CD4-positive, alpha-beta T cell treated with Interferon alpha-2 for 1 hour (primary cell): ENCODE measurements at regions not wholly inside any gene's neighbourhood (a gene's known extent, or its start where the extent isn't known, plus 50 kb on each side); places are given as distances from the start of the nearest gene placed in this dataset.
A peak's percentile ranks its signal among the peaks of the same experiment; 100 is the strongest.

ENCODE experiments used
- DNase-seq, 2 donors: peaks; one replicate each; pipeline ENCODE4 v3.0.0-alpha.2; 2020 to 2022

DNA sequence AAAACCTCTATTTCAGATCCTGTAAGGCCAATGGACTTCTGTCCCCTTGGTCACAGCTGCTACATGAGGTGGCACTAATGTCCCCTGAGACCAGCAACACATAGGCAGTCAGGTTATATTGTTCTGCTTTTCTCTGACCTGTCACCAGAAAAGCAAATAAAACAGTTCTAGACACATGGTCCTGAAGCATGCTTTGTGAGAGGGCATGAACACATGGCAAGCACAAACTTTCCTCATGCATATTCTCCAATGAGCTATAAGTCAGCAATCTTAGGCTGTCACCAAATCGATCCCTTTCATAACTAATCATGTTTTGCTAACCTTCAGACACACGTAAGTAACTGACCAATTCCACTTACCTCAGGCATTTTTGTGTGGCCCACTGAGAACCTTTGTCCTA, 225.4 kb upstream of the ZC3H12C start:
- DNase-seq = no peak

DNA sequence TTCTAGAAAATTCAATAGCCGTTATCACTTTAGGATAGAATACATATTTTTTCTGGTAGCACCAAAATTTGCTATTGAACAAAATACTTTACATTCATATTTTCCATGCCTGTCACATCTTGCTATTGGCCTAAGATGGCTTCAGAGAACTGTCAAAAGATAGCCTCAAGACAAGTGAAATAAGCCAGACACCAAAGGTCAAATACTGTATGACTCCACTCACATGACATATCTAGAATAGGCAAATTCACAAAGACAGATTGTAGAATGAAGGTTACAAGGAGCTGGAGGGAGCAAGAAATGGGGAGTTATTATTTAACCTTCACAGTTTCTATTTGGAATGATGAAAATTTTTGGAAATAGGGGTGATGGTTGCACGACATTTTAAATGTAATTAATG, 223.7 kb upstream of the ZC3H12C start:
- no peak for DNase-seq

DNA sequence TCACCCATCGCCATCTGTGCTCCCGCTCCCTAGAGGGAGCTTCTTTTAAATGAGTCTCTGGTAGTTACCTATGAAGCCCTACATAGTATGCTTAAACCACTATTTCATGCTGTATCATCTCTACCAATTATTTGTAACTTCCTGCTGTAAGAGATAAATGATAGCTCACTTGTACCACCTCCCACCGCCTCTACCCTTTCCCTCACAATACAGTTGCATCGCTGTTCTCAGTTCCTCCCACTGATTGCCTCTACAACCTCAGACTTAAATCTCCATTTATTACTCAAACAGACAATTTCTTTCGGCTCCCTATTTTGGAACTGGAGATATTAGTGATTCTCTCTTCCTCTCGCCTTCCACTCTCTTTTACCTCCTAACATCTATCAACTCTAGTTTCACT, 222.9 kb upstream of the ZC3H12C start:
- DNase-seq = no peak

DNA sequence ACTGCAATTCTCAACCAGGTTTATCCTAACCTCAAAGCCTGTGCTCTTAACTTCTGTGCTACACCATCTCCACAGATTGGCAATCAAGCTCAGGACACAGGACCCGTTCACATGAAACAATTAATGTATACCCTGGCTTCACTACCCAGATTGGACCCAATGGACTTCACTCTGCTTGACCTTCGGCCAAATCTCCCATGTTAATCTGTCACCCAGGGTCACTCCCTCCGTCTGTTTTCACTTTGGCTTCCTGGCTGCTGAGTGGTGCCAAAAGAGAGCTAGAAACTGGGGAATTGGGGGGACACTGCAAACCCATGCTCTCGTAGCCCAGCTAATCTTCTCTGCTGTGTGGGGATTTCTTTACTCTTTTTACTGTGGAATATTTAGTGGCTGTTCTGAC, 216.1 kb upstream of the ZC3H12C start:
- no peak for DNase-seq

DNA sequence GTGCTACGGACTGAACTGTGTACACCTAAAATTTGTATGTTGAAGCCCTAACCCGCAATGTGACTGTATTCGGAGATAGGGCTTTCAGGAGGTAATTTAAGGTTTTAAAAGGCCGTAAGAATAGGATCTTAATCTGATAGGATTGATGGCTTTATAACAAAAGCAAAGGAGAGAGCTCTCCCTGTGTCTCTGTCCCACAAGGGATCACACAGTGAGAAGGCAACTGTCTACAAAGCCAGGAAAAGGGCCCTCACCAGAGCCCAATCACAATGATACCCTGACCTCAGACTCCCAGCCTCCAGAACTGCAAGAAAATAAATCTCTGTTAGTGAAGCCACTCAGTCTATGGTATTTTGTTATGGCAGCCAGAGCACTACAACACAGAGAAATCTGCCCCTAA, 208.7 kb upstream of the ZC3H12C start:
- no peak for DNase-seq

DNA sequence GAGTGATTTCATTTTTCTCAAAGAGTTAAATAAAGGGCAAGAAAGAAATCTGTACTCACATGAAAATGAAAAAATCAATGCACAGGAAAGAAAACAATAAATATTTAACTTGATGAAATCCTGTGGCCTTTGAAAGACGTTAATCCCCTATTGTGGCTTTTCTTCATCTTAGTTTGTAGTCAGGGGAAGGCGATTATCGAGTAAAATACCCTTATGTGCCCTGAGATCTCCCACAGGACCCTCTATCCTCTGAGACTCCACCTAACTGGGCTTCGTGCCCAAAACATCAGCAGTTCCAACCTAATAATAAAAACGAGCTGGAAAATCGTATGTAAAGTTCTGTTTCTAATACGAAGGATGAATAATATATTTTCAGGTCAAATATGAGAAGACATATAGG, 208.2 kb upstream of the ZC3H12C start:
- no peak for DNase-seq

DNA sequence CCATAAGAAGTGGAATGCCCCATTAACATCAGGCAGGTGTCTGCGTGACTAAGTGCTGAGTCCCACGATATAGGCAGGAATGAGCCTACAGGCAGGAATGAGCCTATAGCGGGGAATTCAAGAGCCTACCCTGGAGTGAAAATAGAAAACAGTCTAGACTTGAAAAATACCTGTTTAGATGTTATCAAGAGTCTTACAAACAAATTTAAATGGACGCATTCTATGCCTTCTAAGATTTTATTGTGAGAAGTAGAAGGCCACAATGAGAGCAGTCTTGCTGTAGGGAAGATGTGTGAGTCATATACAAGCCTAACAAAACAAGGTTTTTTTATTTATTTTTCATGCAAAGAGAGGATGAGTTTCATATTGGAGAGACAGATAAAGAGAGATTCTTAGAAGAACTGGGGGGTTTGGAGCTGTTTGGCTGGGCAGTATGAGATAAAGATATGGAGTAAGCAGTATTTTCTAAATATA, 200.8 kb upstream of the ZC3H12C start:
- DNase-seq = no peak

DNA sequence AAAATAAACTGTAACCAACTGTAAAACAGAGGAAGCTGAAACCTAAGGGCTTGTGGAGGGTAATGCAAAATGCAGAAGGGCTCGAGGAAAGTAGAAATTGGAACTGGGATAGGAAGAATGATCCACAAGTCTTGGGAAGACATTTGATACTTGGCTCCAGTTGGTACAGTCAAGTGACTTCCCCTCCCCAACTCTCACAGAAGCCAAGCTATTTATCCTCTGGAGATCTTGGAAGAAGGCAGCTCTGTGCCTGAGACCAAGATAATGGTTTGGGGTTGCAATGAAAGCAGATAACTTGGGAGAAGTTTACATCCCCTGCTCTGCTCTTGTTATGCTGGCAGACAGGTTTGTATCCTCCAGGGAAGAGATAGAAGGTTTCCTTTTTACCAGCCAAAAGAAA, 198.9 kb upstream of the ZC3H12C start:
- no peak for DNase-seq

DNA sequence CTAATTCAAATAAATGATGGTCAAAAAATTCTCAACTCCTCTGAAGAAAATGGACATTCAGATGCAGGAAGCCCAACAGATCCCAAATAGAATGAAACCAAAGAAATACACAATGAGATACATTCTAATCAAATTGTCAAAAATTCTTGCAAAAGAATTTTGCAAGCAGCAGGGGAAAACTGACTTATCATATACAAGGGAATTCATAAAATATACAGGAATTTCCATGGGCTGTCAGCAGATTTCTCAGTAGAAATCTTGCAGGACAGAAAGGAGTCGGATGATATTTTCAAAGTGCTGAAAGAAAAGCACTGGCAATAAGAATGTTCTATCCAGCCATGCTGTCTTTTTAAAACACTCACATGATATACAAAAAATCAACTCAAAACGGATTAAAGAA, 194.6 kb upstream of the ZC3H12C start:
- DNase-seq = no peak

DNA sequence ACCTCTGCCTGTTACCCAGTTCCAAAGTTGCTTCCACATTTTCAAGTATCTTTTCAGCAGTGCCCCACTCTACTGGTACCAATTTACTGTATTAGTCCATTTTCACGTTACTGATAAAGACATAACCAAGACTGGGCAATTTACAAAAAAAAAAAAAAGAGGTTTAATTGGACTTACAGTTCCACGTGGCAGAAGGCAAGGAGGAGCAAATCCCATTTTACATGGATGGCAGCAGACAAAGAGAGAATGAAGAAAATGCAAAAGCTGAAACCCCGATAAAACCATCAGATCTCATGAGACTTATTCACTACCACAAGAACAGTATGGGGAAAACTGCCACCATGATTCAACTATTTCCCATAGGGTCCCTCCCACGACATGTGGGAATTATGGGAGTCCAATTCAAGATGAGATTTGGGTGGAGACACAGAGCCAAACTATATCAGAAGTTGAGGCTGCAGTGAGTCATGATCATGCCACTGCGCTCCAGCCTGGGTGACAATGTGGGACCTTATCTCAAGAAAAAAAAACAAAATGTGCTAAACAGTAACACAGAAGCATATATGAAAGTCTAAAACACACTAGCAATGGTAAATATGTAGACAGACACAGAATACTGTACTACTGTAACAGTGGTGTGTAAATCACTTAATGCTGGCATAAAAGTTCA, 190.3 kb upstream of the ZC3H12C start:
- no peak for DNase-seq

DNA sequence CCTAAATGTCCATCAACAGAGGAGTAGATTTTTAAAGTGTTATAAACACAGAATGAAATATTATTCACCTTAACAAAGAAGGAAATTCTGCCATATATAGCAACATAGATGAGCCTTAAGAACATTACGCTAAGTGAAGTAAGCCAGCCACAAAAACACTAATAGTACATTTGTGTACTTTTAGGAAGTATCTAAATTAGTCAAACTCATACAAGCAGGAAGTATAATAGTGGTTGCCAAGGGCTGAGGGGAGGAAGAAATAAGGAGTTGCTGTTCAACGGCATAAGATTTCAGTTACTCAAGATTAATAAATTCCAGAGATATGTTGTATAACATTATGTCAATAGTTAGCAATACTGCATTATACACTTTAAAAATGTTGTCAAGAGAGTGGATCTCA, 181.7 kb upstream of the ZC3H12C start:
- DNase-seq = no peak

DNA sequence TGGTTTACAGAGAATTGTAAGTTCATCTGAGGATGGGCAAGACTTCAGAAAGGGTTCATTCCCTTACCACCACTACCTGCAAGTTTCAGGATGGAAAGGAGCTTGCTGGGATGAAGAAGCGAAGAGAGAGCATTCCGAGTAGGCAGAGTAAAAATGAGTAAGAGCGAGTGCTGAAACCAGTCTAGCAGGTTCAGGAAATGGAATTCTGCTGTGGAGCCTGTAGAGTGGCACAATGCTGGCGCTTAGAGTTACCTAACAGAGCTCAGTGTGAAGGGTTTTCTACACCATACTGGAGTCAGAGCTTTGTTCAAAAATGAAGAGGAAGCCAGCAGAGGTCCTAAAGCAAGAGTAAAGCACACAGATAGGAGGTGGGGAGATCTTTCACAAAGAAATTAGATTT, 179.2 kb upstream of the ZC3H12C start:
- no peak for DNase-seq

DNA sequence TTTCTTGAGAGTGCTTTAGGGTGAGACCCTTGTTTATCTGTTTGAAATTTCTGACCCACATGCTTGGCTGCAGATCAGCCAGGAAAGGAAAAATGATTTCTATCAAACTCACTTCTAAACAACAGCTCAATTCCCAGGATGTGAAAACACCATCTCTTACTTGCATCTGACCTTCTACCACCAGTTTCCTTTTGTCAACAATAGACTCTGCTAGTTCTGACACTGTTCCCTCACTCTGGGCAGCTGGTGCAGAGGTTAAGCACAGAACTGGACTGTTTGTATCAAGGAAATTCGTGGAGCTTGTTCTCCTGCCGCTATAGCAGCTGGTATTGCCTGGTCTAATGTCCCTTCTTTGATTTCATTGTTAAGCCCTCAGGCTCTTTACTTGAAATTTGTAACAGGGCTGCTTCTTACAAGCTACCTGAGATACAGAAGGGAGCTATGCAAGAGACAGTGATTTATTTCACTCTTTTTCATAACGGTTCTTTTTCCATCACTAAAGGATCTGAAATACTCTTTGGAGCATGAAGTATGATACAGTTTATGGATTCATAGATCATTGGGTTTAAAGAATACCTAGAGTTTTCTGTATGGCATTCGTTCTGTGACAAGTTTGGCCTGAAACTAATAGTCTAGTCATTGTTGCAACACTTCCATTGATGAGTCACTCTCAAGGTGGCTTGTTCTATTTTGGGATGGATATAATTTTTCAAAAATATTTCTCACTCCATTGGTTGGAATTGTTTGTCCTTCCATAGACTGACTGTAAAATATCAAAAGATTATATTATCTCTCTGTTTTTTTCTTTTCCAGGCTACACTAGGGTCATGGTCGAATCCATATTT, 178.2 kb upstream of the ZC3H12C start:
- DNase-seq = no peak

DNA sequence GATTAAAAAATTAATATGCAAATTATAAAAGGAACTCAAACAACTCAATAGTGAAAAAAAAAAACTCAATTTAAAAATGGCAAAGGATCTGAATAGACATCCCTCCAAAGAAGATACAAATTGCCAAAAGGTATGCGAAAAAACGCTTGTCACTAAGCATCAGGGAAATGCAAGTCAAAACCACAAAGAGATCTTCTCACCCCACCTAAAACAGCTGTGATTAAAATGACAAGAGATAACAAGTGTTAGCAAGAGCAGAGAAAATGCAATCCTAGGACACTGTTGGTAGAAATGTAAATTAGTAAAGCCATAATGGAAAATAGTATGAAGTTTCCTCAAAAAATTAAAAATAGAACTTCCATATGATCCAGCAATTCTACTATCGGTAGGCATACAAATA, 166.3 kb upstream of the ZC3H12C start:
- no peak for DNase-seq

DNA sequence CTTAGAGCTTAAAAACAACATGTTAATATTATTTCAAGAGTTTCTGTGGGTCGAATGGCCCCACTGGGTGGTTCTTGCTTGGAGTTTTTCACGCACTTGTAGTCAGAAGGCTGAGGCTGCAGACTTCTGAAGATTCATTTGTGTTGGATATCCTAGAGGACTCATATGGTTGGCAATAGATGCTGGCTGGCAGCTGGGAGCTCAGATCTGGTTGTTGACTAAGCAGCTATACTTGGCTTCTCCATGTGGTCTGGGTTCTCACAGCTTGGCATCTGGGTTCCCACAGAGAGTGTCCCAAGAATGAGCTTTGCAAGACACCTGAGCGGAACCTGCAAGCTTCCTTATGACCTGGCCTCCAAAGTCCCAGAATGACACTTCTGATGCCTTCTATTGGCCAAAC, 163.9 kb upstream of the ZC3H12C start:
- DNase-seq = no peak

DNA sequence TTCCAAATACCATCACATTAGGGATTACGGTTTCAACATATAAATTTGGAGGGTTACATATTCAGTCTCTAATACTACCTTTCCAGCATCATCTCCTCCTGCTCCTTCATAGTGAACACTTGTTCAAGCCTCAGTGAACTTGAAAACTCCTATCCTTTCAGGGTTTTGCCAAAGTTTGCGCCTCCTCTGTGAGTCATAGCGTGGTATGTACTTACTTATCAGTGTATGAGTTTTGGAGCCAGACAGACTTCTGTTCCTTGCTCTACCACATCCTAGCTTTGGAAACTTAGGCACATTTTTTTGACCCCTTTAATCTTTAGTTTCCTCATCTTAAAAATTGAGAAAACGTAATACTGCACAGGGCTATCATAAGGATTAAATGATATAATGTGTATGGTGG, 160.1 kb upstream of the ZC3H12C start:
- DNase-seq = no peak

DNA sequence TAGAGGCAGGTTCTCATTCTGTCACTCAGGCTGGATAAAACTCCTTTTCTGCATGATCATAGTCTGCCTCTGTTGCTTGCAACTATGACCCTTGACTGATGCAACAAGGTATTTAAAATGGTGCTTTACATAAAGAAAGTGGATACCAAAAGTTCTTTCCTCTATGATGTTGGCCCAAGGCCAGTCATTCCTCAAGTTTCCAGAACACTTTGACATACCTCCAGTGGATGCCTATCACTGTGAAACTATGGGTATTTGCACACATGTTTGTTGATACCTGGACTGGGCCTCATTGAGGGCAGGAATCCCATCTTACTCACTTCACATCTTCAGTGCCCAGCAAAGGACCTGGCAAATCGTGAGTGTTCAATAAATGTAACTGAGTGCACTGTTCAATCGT, 159.0 kb upstream of the ZC3H12C start:
- no peak for DNase-seq

DNA sequence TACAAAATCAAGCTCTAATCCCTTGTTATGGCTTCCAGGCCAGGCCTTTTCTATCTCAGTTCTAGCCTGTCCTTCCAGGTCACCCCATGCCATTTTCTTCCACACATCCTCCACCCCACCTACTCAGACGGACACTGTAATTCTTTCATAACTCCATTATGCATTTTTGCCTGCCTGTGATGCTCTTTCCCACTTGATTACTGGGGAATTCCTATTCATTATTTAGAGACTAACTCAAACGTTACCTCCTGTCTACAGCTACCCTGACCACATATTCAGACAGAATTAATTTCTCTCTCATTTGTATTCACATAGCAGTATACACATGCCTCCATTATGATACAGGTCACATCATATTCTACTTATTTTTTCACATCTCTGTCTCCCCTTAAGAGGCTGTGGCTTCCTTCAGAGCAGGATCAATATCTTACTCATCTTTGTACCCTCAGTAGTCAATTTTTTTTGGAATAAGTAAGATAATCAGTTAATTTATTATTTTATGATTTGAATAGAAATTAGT, 156.5 kb upstream of the ZC3H12C start:
- no peak for DNase-seq

DNA sequence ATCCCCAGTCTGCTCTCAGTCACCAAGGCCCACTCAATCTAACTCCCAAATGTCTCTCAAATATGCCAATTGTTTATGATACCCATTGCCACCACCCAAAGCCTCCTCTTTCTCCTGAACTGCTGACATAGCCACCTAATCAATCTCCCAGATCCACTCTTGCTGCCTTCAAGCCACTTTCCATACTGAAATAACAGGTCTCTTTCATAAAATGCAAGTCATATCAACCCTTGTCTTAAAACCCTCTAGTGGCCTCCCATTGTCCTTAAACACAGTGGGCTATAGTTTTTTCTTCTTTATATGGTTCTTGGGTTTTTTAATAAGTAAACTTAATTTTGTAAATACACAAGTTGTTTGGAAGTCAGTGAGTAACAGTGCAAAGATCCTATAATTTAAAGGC, 155.2 kb upstream of the ZC3H12C start:
- no peak for DNase-seq

DNA sequence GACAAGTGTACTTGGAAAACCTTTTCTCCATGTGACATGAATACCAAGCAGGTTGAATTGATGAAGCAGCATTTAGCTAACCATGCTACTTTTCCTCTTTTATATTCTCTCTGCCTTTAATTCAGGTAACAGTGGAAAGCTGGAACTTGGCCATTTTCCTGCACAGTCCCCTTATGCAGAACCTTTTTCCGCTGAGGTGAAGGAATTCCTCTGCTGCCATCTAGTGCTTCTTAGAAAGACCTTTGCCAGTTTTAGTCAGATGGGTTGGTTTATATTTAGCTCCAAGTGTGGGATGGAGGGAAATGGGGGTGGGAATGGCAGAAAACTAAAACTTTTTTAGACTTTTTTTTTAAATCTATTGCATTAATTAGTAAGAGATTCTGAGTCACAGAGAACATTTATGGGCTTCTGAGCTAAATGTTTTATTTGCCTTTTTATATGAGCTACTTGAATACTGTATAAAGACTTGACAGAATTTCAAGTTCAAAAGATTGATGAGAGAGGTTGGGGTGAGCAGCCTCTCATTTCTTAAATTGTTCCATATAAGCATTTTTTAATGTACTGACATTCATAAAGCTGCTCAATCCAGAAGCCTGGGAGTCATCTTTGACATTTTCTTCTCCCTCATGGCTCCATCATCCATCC, 153.9 kb upstream of the ZC3H12C start:
- DNase-seq = peak in 1 of 2 donors; percentile 3

DNA sequence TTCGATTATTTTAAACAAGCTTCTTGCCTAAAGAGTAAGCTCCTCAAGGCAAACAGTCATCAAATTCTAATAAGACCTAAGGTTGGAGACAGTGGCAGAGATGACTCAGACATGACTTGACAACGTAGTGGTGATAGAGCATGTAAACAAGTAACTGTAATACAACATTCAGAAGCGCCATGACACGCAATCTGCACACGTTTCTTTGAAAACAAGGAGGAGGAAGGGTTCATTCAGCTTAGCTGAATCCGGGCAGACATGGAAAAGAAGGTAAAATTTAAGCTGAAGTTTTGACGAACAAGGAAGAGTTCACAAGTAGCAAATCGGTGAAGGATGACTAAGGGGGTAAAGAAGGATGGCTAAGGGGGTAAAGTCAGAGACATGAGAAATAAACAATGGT, 152.4 kb upstream of the ZC3H12C start:
- DNase-seq = no peak

DNA sequence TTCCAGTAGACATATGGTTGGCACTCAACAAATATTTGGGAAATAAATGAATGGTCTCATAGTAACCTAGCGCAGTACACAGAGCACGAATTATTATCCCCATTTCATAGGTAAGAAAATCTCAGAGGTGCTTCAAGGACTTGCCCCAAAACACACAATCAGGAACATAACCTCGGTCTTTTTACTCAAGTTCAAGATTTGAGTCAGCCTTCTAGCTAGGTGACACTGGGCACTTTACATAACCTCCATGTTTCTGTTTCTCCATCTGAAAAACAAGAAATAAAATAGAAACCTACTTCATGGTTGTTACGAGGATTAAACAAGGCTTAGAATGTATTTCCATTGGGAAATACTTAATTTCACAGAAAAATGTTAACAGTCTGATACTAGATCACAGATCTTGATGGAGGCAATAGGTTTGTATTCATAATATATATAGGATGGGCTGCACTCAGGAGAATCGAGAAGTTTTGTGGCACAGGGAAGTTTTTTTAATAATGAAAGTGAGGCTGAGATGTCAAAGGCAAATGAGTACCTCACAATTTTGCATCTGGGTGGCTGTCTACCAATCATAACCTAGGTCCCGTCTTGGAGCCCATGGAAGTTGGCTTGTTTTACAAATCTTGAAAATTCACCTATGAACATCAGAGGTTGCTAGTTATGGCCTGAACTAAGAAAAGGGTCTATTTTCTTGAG, 147.4 kb upstream of the ZC3H12C start:
- no peak for DNase-seq

DNA sequence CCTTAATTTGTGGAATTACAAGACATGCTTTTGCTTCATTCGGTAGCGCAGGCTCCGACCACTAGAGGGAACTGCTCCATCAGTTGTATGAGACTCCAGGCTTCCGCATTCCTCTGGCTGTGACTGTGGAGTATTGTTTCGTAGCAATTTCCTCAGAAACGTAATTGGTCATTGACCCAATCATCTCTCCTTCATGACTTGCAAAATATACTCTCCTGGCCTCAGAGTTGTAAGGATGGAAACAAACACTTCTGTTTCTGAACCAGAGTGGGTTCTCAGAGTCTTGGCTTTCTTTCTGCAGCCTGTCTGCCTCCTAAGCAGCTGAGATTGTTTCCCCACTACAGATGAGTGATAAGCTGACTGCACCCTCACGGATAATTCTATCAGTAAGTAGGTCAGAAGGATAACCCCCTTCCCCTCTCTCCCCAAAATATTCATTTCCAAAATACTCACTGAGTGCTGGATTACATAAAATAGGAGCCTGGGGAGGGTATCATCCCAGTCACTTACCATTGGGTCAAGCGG, 146.8 kb upstream of the ZC3H12C start:
- peak; percentile 50 to 67 for DNase-seq
